ENCODE measurements at regions not wholly inside any gene's neighbourhood (a gene's known extent, or its start where the extent isn't known, plus 50 kb on each side); places are given as distances from the start of the nearest gene placed in this dataset.

GRCh38 chr1:219347921-219348391, 174.3 kb downstream of the LYPLAL1 start:
- DNase-seq: peak; percentile 46 to 73 (median 61)
- 31 to 51% (median 41%) methylated on average over 5 of the region's 5 CpGs for WGBS, 4 donors
- Histone ChIP-seq H3K4me1 (peaks cover 0 to 34% (median 12%) of the 10 kb centered on the region in 12 donors), H3K27ac (peak overlapping the region in 5 of 12 donors; percentile 7 to 55 (median 50)), H3K9me3 (peaks cover 0 to 21% (median 4%) of the 10 kb centered on the region in 12 donors), H3K27me3 (no peaks in the 10 kb centered on the region), H3K36me3 (no peaks in the 10 kb centered on the region), H3K4me3 (no peak overlapping the region)
- no peak for TF ChIP-seq CTCF (IDR thresholded peaks at IDR 0.05)
- no peak for TF ChIP-seq POLR2A (IDR thresholded peaks at IDR 0.05)
- intact Hi-C loops (cut with DNase I): no loop called here
- peak; percentile 66 to 89 (median 80) for ATAC-seq

GRCh38 chr1:219347376-219347775, 173.7 kb downstream of the LYPLAL1 start:
- ATAC-seq (no peak), DNase-seq (no peak)
- peaks cover 0 to 21% (median 4%) of the 10 kb centered on the region in 12 donors for H3K9me3 ChIP-seq
- no peak for TF ChIP-seq CTCF (IDR thresholded peaks at IDR 0.05)
- 79 to 91% (median 83%) methylated on average over 1 of the region's 1 CpG for WGBS, 4 donors
- no peaks in the 10 kb centered on the region for H3K36me3 ChIP-seq
- no peaks in the 10 kb centered on the region for H3K27me3 ChIP-seq
- H3K27ac ChIP-seq: peak overlapping the region in 4 of 12 donors; percentile 7 to 55 (median 52)
- peaks cover 0 to 34% (median 12%) of the 10 kb centered on the region in 12 donors for H3K4me1 ChIP-seq
- H3K4me3 ChIP-seq: no peak overlapping the region
- intact Hi-C loops (cut with DNase I): no loop called here

- H3K4me1 ChIP-seq: peaks cover 0 to 33% (median 12%) of the 10 kb centered on the region in 12 donors
- no peaks in the 10 kb centered on the region for H3K27me3 ChIP-seq
- no peaks in the 10 kb centered on the region for H3K36me3 ChIP-seq
- TF ChIP-seq POLR2A (IDR thresholded peaks at IDR 0.05) (no peak), CTCF (IDR thresholded peaks at IDR 0.05) (no peak)
- ATAC-seq (no peak), DNase-seq (no peak)
- no peak overlapping the region for H3K4me3 ChIP-seq
- H3K27ac ChIP-seq: no peak overlapping the region
- H3K9me3 ChIP-seq: peaks cover 0 to 30% (median 4%) of the 10 kb centered on the region in 12 donors
- intact Hi-C loops (cut with DNase I): no loop called here
Measured at GRCh38 chr1:219345953-219346352, 172.3 kb downstream of the LYPLAL1 start.

GRCh38 chr1:219342836-219343235, 169.2 kb downstream of the LYPLAL1 start:
- no peaks in the 10 kb centered on the region for H3K36me3 ChIP-seq
- no peak for DNase-seq
- peaks cover 0 to 30% (median 4%) of the 10 kb centered on the region in 12 donors for H3K9me3 ChIP-seq
- H3K4me1 ChIP-seq: peaks cover 0 to 9% (median 4%) of the 10 kb centered on the region in 12 donors
- TF ChIP-seq CTCF (IDR thresholded peaks at IDR 0.05) (no peak), POLR2A (IDR thresholded peaks at IDR 0.05) (no peak)
- H3K27ac ChIP-seq: no peak overlapping the region
- no peak overlapping the region for H3K4me3 ChIP-seq
- no peaks in the 10 kb centered on the region for H3K27me3 ChIP-seq
- no peak for ATAC-seq
- intact Hi-C loops (cut with DNase I): no loop called here
- 83 to 86% (median 84%) methylated on average over 4 of the region's 4 CpGs for WGBS, 4 donors

Measured in heart left ventricle (tissue), 16 donors.